IMR-90 (cell line): ENCODE measurements at regions not wholly inside any gene's neighbourhood (a gene's known extent, or its start where the extent isn't known, plus 50 kb on each side); places are given as distances from the start of the nearest gene placed in this dataset.

Source experiments
- ATAC-seq: fragments of 200-7000 bp; cut with Tn5 transposase; 2 replicates; pipeline ENCODE4 v1.9.1; 2020; ENCODE audit warnings: low read depth, mild to moderate bottlenecking, moderate library complexity
- BruUV-seq: library from RNA; stranded (reverse); fragments of 400-500 nt; replicated peaks from 2 replicates; lab custom pipeline; 2021; lab: Mats Ljungman, UMichigan
- CTCF ChIA-PET: fragments of 300-600 bp; formaldehyde crosslinking; extraction: SDS; loops from one replicate; lab custom pipeline; 2021; ENCODE audit warnings: antibody characterized with exemption; lab: Yijun Ruan, JAX
- POLR2A ChIA-PET: fragments of 300-600 bp; sonication (Branson Sonifier 250); formaldehyde crosslinking; loops from one replicate; lab custom pipeline; 2022; ENCODE audit warnings: antibody characterized with exemption; ENCODE audit not compliant: unreplicated experiment; lab: Charles Lee
- DNase-seq: peaks from one replicate; pipeline ENCODE4 v3.0.0; 2013
- H2AFZ ChIP-seq: replicated peaks from 2 replicates; pipeline ENCODE3; 2013; ENCODE audit warnings: low read length, mild to moderate bottlenecking; ENCODE audit not compliant: poor library complexity
- H2AK5ac ChIP-seq: 2 replicates; pipeline ENCODE4 v1.6.1; 2013; ENCODE audit warnings: low read depth, low read length, inconsistent platforms
- H2AK9ac ChIP-seq: replicated peaks from 2 replicates; pipeline ENCODE3; 2013; ENCODE audit warnings: mild to moderate bottlenecking, low read depth, low read length, moderate library complexity; ENCODE audit not compliant: poor library complexity
- H2BK120ac ChIP-seq: 2 replicates; pipeline ENCODE4 v1.6.1; 2013; ENCODE audit warnings: low read depth, low read length, inconsistent platforms
- H2BK15ac ChIP-seq: 3 replicates; pipeline ENCODE4 v1.6.1; 2013; ENCODE audit warnings: low read depth, low read length, inconsistent platforms
- H2BK20ac ChIP-seq: 2 replicates; pipeline ENCODE4 v1.6.1; 2013; ENCODE audit warnings: low read depth, mild to moderate bottlenecking, inconsistent platforms, low read length, moderate library complexity
- H2BK5ac ChIP-seq: 2 replicates; pipeline ENCODE4 v1.6.1; 2013; ENCODE audit warnings: mild to moderate bottlenecking, low read depth, low read length, inconsistent platforms; ENCODE audit not compliant: poor library complexity, severe bottlenecking
- H3K14ac ChIP-seq: replicated peaks from 2 replicates; pipeline ENCODE4 v1.6.1; 2013; ENCODE audit warnings: low read depth, low read length, inconsistent platforms
- H3K18ac ChIP-seq: 2 replicates; pipeline ENCODE4 v1.6.1; 2013; ENCODE audit warnings: low read depth, low read length, control low read depth
- H3K23ac ChIP-seq: 2 replicates; pipeline ENCODE4 v1.6.1; 2013; ENCODE audit warnings: low read depth, low read length, inconsistent platforms
- H3K27ac ChIP-seq: 2 replicates; pipeline ENCODE4 v1.5.1; 2013; ENCODE audit warnings: mild to moderate bottlenecking, control low read depth, low read length; ENCODE audit not compliant: insufficient read depth
- H3K27me3 ChIP-seq: 2 replicates; pipeline ENCODE4 v1.6.1; 2013; ENCODE audit warnings: low read length; ENCODE audit not compliant: control insufficient read depth, insufficient read depth
- H3K36me3 ChIP-seq: 2 replicates; pipeline ENCODE4 v1.6.1; 2013; ENCODE audit warnings: low read length, mixed read lengths; ENCODE audit not compliant: control insufficient read depth, insufficient read depth
- H3K4ac ChIP-seq: 2 replicates; pipeline ENCODE4 v1.6.1; 2013; ENCODE audit warnings: low read depth, low read length, inconsistent platforms
- H3K4me1 ChIP-seq: 2 replicates; pipeline ENCODE4 v1.6.1; 2013; ENCODE audit warnings: low read length, mixed read lengths; ENCODE audit not compliant: control insufficient read depth, insufficient read depth
- H3K4me2 ChIP-seq: 2 replicates; pipeline ENCODE4 v1.6.1; 2013; ENCODE audit warnings: low read depth, mild to moderate bottlenecking, control low read depth, low read length, moderate library complexity
- H3K4me3 ChIP-seq: 2 replicates; pipeline ENCODE4 v1.5.1; 2013; ENCODE audit warnings: low read depth, mild to moderate bottlenecking, control low read depth, low read length, moderate library complexity; ENCODE audit not compliant: insufficient read depth
- H3K56ac ChIP-seq: 2 replicates; pipeline ENCODE4 v1.6.1; 2013; ENCODE audit warnings: low read length, inconsistent platforms; ENCODE audit not compliant: insufficient read depth; ENCODE audit errors: extremely low read depth
- H3K79me1 ChIP-seq, 2 experiments: 2 replicates each; pipeline ENCODE4 v1.6.1; 2013; ENCODE audit warnings: low read length in 2 of 2, inconsistent platforms in 1 of 2, low read depth in 1 of 2
- H3K9ac ChIP-seq: 2 replicates; pipeline ENCODE4 v1.6.1; 2013; ENCODE audit warnings: low read depth, low read length, control low read depth
- H3K9me1 ChIP-seq: 2 replicates; pipeline ENCODE4 v1.6.1; 2013; ENCODE audit warnings: low read length, inconsistent platforms; ENCODE audit not compliant: insufficient read depth
- H3K9me3 ChIP-seq: 2 replicates; pipeline ENCODE4 v1.6.1; 2013; ENCODE audit warnings: low read length; ENCODE audit not compliant: control insufficient read depth, insufficient read depth
- H4K20me1 ChIP-seq: 2 replicates; pipeline ENCODE4 v1.6.1; 2013; ENCODE audit warnings: low read length, inconsistent platforms; ENCODE audit not compliant: insufficient read depth
- H4K5ac ChIP-seq: 2 replicates; pipeline ENCODE4 v1.6.1; 2013; ENCODE audit warnings: mild to moderate bottlenecking, low read depth, low read length, control low read depth
- H4K8ac ChIP-seq, 2 experiments: 2 replicates each; pipeline ENCODE4 v1.6.1; 2013; ENCODE audit warnings: low read depth in 2 of 2, low read length in 2 of 2, control low read depth in 1 of 2, inconsistent platforms in 1 of 2
- H4K91ac ChIP-seq: 2 replicates; pipeline ENCODE4 v1.6.1; 2013; ENCODE audit warnings: low read depth, low read length, inconsistent platforms; ENCODE audit not compliant: insufficient read depth
- BHLHE40 ChIP-seq: fragments of 150-350 bp; IDR thresholded peaks from 2 replicates; pipeline ENCODE4 v1.6.1; 2016; ENCODE audit warnings: mild to moderate bottlenecking, low read depth, low read length
- CEBPB ChIP-seq: IDR thresholded peaks from 2 replicates; pipeline ENCODE4 v1.6.1; 2012; ENCODE audit warnings: low read depth, low read length, improper control_type of control experiment
- CHD1 ChIP-seq: IDR thresholded peaks from 2 replicates; pipeline ENCODE4 v1.6.1; 2012; ENCODE audit warnings: low read depth, low read length, improper control_type of control experiment
- FOS ChIP-seq: fragments of 150-350 bp; IDR thresholded peaks from 2 replicates; pipeline ENCODE4 v1.6.1; 2016; ENCODE audit warnings: low read depth, low read length
- MXI1 ChIP-seq: IDR thresholded peaks from 2 replicates; pipeline ENCODE4 v1.6.1; 2012; ENCODE audit warnings: low read depth, mild to moderate bottlenecking, low read length, moderate library complexity, borderline replicate concordance
- NFE2L2 ChIP-seq: fragments of 150-350 bp; IDR thresholded peaks from 2 replicates; pipeline ENCODE4 v1.6.1; 2016; ENCODE audit warnings: low read depth, mild to moderate bottlenecking, low read length
- POLR2A ChIP-seq: IDR thresholded peaks from 2 replicates; pipeline ENCODE4 v1.6.1; 2012; ENCODE audit warnings: mild to moderate bottlenecking, low read depth, low read length
- RFX5 ChIP-seq: IDR thresholded peaks from 2 replicates; pipeline ENCODE4 v1.8.0; 2012; ENCODE audit warnings: low read depth, mild to moderate bottlenecking, low read length, moderate library complexity
- SMC3 ChIP-seq: fragments of 150-350 bp; IDR thresholded peaks from 2 replicates; pipeline ENCODE4 v1.6.1; 2016; ENCODE audit warnings: low read depth, mild to moderate bottlenecking, antibody characterized with exemption, low read length, moderate library complexity
- dilution Hi-C: fragments of 300-500 bp; cut with HindIII; formaldehyde crosslinking; loops from one replicate; pipeline ENCODE4 v1.14.3; 2018; ENCODE audit warnings: low sequenced_read_pairs; ENCODE audit not compliant: unreplicated experiment
- in situ Hi-C: fragments of 300-500 bp; cut with MboI; formaldehyde crosslinking; loops from 3 replicates; pipeline ENCODE4 v1.14.3; 2019; ENCODE audit warnings: low sequenced_read_pairs, inconsistent platforms, mixed read lengths
- intact Hi-C: fragments of 100-400 bp; cut with micrococcal nuclease; formaldehyde crosslinking; loops from 2 replicates; pipeline ENCODE4 v1.10.0; 2022
- TF ChIP-seq, protein P1 (sequence below): fragments of 150-350 bp; IDR thresholded peaks from 2 replicates; pipeline ENCODE4 v1.6.1; 2017; ENCODE audit warnings: mild to moderate bottlenecking, antibody characterized with exemption, low read length, low read depth
- TF ChIP-seq, protein P2 (sequence below): conservative IDR thresholded peaks from 2 replicates; pipeline ENCODE4 v1.5.1; 2012; ENCODE audit warnings: mild to moderate bottlenecking, low read depth, low read length, improper control_type of control experiment
- TF ChIP-seq, protein P3 (sequence below): fragments of 150-350 bp; IDR thresholded peaks from 2 replicates; pipeline ENCODE4 v1.6.1; 2016; ENCODE audit warnings: low read depth, mild to moderate bottlenecking, low read length, moderate library complexity, borderline replicate concordance

DNA sequence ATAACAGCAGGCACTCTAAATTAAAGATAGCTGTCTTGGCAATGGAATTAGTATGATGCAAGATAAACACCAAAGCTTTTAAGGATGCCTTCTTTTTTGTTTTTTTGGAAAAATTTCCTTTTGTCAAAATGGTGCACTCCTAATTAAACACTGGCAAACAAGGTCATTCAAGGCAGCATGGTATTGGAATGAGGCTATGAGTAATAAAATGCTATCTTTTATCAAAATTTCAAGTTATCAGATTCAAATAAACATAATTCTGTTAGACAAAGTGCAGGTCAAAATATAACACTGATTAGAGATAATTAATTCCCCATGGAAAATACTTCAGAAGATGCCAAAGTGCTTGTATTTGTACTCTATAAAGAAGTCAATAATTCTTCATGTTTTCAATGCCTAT lies 514.1 kb downstream of the TENT5A start:
- Histone ChIP-seq H2AK9ac (no peak overlapping the region), H3K27me3 (no peaks in the 10 kb centered on the region), H3K4me2 (no peak overlapping the region), H3K23ac (no peak overlapping the region), H4K5ac (no peak overlapping the region), H2AFZ (no peak overlapping the region), H3K36me3 (no peaks in the 10 kb centered on the region), H4K91ac (no peak overlapping the region), H2BK20ac (no peak overlapping the region), H3K27ac (no peak overlapping the region), H4K20me1 (no peaks in the 10 kb centered on the region), H3K9me3 (no peaks in the 10 kb centered on the region), H3K14ac (no peak overlapping the region), H4K8ac (no peak overlapping the region), H3K4ac (no peak overlapping the region), H2AK5ac (no peak overlapping the region), H3K79me1 (no peaks in the 10 kb centered on the region), H3K9ac (no peak overlapping the region), H3K18ac (no peak overlapping the region), H2BK15ac (no peak overlapping the region), H3K56ac (no peak overlapping the region), H3K4me1 (no peaks in the 10 kb centered on the region), H3K4me3 (no peak overlapping the region), H2BK5ac (no peak overlapping the region), H2BK120ac (no peak overlapping the region), H3K9me1 (no peaks in the 10 kb centered on the region)
- intact Hi-C loops (no loop called here), dilution Hi-C loops (no loop called here), in situ Hi-C loops (loop anchor here (25.0 kb wide), 1 partner anchor 799 kb away; no protein-coding TSS in a partner anchor)
- DNase-seq (no peak), ATAC-seq (no peak)
- POLR2A ChIA-PET, result no interaction called here
- BruUV-seq, result no TSS peak
- CTCF ChIA-PET, result no interaction called here
- TF ChIP-seq FOS (no peak), SMC3 (no peak), CEBPB (no peak), CHD1 (no peak), NFE2L2 (no peak), BHLHE40 (no peak), MXI1 (no peak), RFX5 (no peak), POLR2A (no peak)
- TF ChIP-seq, protein P1, sequence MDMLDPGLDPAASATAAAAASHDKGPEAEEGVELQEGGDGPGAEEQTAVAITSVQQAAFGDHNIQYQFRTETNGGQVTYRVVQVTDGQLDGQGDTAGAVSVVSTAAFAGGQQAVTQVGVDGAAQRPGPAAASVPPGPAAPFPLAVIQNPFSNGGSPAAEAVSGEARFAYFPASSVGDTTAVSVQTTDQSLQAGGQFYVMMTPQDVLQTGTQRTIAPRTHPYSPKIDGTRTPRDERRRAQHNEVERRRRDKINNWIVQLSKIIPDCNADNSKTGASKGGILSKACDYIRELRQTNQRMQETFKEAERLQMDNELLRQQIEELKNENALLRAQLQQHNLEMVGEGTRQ, result no peak
- TF ChIP-seq, protein P2, sequence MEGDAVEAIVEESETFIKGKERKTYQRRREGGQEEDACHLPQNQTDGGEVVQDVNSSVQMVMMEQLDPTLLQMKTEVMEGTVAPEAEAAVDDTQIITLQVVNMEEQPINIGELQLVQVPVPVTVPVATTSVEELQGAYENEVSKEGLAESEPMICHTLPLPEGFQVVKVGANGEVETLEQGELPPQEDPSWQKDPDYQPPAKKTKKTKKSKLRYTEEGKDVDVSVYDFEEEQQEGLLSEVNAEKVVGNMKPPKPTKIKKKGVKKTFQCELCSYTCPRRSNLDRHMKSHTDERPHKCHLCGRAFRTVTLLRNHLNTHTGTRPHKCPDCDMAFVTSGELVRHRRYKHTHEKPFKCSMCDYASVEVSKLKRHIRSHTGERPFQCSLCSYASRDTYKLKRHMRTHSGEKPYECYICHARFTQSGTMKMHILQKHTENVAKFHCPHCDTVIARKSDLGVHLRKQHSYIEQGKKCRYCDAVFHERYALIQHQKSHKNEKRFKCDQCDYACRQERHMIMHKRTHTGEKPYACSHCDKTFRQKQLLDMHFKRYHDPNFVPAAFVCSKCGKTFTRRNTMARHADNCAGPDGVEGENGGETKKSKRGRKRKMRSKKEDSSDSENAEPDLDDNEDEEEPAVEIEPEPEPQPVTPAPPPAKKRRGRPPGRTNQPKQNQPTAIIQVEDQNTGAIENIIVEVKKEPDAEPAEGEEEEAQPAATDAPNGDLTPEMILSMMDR, result no peak
- TF ChIP-seq, protein P3, sequence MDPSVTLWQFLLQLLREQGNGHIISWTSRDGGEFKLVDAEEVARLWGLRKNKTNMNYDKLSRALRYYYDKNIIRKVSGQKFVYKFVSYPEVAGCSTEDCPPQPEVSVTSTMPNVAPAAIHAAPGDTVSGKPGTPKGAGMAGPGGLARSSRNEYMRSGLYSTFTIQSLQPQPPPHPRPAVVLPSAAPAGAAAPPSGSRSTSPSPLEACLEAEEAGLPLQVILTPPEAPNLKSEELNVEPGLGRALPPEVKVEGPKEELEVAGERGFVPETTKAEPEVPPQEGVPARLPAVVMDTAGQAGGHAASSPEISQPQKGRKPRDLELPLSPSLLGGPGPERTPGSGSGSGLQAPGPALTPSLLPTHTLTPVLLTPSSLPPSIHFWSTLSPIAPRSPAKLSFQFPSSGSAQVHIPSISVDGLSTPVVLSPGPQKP, result no peak
